Activated B cell treated with CpG ODN at 0.5 μM for 24 hours (primary cell): ENCODE measurements at regions not wholly inside any gene's neighbourhood (a gene's known extent, or its start where the extent isn't known, plus 50 kb on each side); places are given as distances from the start of the nearest gene placed in this dataset.
"Not testable (repeated sequence)": the region's sequence is repeated elsewhere in the genome, so short reads cannot be mapped to it uniquely, and the experiment has no call there.

Experiments
- ATAC-seq: fragments of 200-7000 bp; cut with Tn5 transposase; one replicate; pipeline ENCODE4 v1.10.0; 2021; ENCODE audit warnings: low read depth, mild to moderate bottlenecking, moderate library complexity
- CTCF ChIA-PET: fragments of 350-600 bp; sonication (Branson Sonifier 250); formaldehyde crosslinking; loops from one replicate; lab custom pipeline; 2021; ENCODE audit warnings: antibody characterized with exemption; lab: Charles Lee
- POLR2A ChIA-PET: fragments of 350-600 bp; sonication (Branson Sonifier 250); formaldehyde crosslinking; loops from one replicate; lab custom pipeline; 2021; ENCODE audit warnings: antibody characterized with exemption; lab: Charles Lee
- DNase-seq: peaks from one replicate; pipeline ENCODE4 v3.0.0; 2022
- H3K27ac Mint-ChIP-seq: one replicate; pipeline ENCODE4 v1.8.0; 2020; ENCODE audit warnings: mixed read lengths
- H3K27me3 Mint-ChIP-seq: one replicate; pipeline ENCODE4 v1.8.0; 2021; ENCODE audit warnings: mixed read lengths
- H3K36me3 Mint-ChIP-seq: one replicate; pipeline ENCODE4 v1.8.0; 2021; ENCODE audit warnings: low read depth, mixed read lengths
- H3K4me1 Mint-ChIP-seq: one replicate; pipeline ENCODE4 v1.8.0; 2021; ENCODE audit warnings: mixed read lengths
- H3K4me3 Mint-ChIP-seq: one replicate; pipeline ENCODE4 v1.8.0; 2020; ENCODE audit warnings: mild to moderate bottlenecking, mixed read lengths
- H3K9me3 Mint-ChIP-seq: one replicate; pipeline ENCODE4 v1.8.0; 2020; ENCODE audit warnings: mixed read lengths
- CTCF ChIP-seq: fragments of 200-600 bp; IDR thresholded peaks from one replicate; pipeline ENCODE4 v1.8.0; 2022; ENCODE audit warnings: antibody characterized with exemption, mild to moderate bottlenecking
- intact Hi-C: fragments of 100-400 bp; cut with micrococcal nuclease; formaldehyde crosslinking; loops from one replicate; pipeline ENCODE4 v1.15.1; 2024

- Mint-ChIP-seq H3K27me3 (peaks cover 5% of the 10 kb centered on the region), H3K4me3 (no peak overlapping the region), H3K4me1 (no peaks in the 10 kb centered on the region), H3K27ac (no peak overlapping the region), H3K36me3 (no peaks in the 10 kb centered on the region), H3K9me3 (no peaks in the 10 kb centered on the region)
- POLR2A ChIA-PET: interaction anchor here (0.7 kb wide), 1 partner anchor 19 kb away, joined by 4 read pairs; no protein-coding TSS in a partner anchor
- intact Hi-C loops: no loop called here
- CTCF ChIA-PET: no interaction called here
- ATAC-seq (no peak), DNase-seq (no peak)
- TF ChIP-seq CTCF: no peak
Measured at GRCh38 chr16:73101568-73101967, 53.6 kb upstream of the ZFHX3 start.

- DNase-seq, intact Hi-C loops, POLR2A ChIA-PET, H3K4me1 Mint-ChIP-seq, H3K9me3 Mint-ChIP-seq, H3K36me3 Mint-ChIP-seq, H3K4me3 Mint-ChIP-seq, ATAC-seq, H3K27ac Mint-ChIP-seq, H3K27me3 Mint-ChIP-seq: not testable (repeated sequence)
- CTCF ChIA-PET: interaction anchor here (0.6 kb wide), 1 partner anchor 76 kb away, joined by 3 read pairs; no protein-coding TSS in a partner anchor
Measured at GRCh38 chr16:73099601-73100000, 51.7 kb upstream of the ZFHX3 start.
